ENCODE measurements at regions not wholly inside any gene's neighbourhood (a gene's known extent, or its start where the extent isn't known, plus 50 kb on each side); places are given as distances from the start of the nearest gene placed in this dataset.

GRCh38 chr15:35198197-35198596 is 113.1 kb upstream of the NANOGP8 start:
- H3K4me3 ChIP-seq (ENCODE audit: low read length, poor library complexity, severe bottlenecking), result no peak overlapping the region
- no peaks in the 10 kb centered on the region for H3K9me3 ChIP-seq (ENCODE audit: insufficient read depth, low read depth, low read length)
- H3K4me2 ChIP-seq (ENCODE audit: low read depth, low read length, poor library complexity, severe bottlenecking), result no peak overlapping the region
- H3K36me3 ChIP-seq (ENCODE audit: insufficient read depth, low read length), result no peaks in the 10 kb centered on the region
- no peaks in the 10 kb centered on the region for H3K4me1 ChIP-seq (ENCODE audit: insufficient read depth, low read length, poor library complexity, severe bottlenecking)
- no peaks in the 10 kb centered on the region for H3K9me2 ChIP-seq (replicated peaks; ENCODE audit: low read depth, low read length)
- no peaks in the 10 kb centered on the region for H4K20me1 ChIP-seq (ENCODE audit: insufficient read depth, low read length, poor library complexity, severe bottlenecking)
- no peaks in the 10 kb centered on the region for H3K27me3 ChIP-seq (ENCODE audit: insufficient read depth, low read length, poor library complexity, severe bottlenecking)
- no peak for TF ChIP-seq CTCF (conservative IDR thresholded peaks at IDR 0.05; ENCODE audit: low read length)
- no peak for TF ChIP-seq EZH2phosphoT487 (IDR thresholded peaks at IDR 0.05; ENCODE audit: borderline replicate concordance)
- no peak overlapping the region for H2AFZ ChIP-seq (ENCODE audit: low read length)
- H3F3A ChIP-seq (ENCODE audit: low read depth), result no peaks in the 10 kb centered on the region
- H3K79me2 ChIP-seq (ENCODE audit: insufficient read depth, low read length), result no peaks in the 10 kb centered on the region
- no peak overlapping the region for H3K9ac ChIP-seq (ENCODE audit: low read depth, low read length, poor library complexity, severe bottlenecking)

DNA sequence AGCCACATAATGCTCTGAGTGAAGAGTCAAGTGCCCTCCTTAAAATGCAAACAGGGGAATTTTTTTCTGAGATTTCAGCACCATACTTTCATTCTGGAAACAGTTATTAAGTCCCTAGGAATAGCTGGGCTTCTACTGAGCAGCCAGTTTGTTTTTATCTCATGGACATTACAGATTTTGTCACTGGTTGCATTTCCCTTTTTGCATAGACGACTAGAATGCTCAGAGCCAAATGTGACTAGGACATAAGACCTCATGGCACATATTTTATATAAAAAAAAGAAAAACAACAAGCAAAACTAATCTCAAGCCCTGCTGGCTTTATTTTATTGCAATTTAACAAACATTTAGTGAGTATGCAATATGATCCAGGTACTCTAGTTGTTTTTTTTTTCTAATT is 112.7 kb upstream of the NANOGP8 start:
- Histone ChIP-seq H3K9me2 (replicated peaks; ENCODE audit: low read depth, low read length) (no peaks in the 10 kb centered on the region), H2AFZ (ENCODE audit: low read length) (no peak overlapping the region), H3K36me3 (ENCODE audit: insufficient read depth, low read length) (no peaks in the 10 kb centered on the region), H3K27me3 (ENCODE audit: insufficient read depth, low read length, poor library complexity, severe bottlenecking) (no peaks in the 10 kb centered on the region), H3K9me3 (ENCODE audit: insufficient read depth, low read depth, low read length) (no peaks in the 10 kb centered on the region), H3K4me2 (ENCODE audit: low read depth, low read length, poor library complexity, severe bottlenecking) (no peak overlapping the region), H3F3A (ENCODE audit: low read depth) (no peaks in the 10 kb centered on the region), H3K4me1 (ENCODE audit: insufficient read depth, low read length, poor library complexity, severe bottlenecking) (no peaks in the 10 kb centered on the region), H4K20me1 (ENCODE audit: insufficient read depth, low read length, poor library complexity, severe bottlenecking) (no peaks in the 10 kb centered on the region), H3K4me3 (ENCODE audit: low read length, poor library complexity, severe bottlenecking) (no peak overlapping the region), H3K79me2 (ENCODE audit: insufficient read depth, low read length) (no peaks in the 10 kb centered on the region), H3K9ac (ENCODE audit: low read depth, low read length, poor library complexity, severe bottlenecking) (no peak overlapping the region)
- TF ChIP-seq CTCF (conservative IDR thresholded peaks at IDR 0.05; ENCODE audit: low read length) (no peak), EZH2phosphoT487 (IDR thresholded peaks at IDR 0.05; ENCODE audit: borderline replicate concordance) (no peak)

DNA sequence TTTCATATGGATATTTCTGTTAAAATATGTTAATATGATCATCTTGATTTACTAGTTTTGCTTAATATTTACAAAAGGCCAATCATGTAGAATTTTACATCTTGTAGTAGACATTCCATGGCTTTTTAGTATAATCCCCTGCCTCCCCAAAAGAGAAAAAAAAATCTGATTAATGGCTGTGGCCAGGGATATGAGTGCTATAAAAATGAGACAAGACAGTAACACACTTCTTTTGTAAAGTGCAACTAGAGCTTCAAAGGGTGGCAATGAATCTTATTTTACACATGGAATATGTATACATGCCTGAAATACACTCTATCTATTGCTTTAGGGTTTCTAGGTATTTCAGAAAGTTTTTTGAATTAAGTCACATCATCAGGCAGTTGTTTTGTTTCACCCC is 112.2 kb upstream of the NANOGP8 start:
- H3K4me1 ChIP-seq (ENCODE audit: insufficient read depth, low read length, poor library complexity, severe bottlenecking), result no peaks in the 10 kb centered on the region
- H3F3A ChIP-seq (ENCODE audit: low read depth), result no peaks in the 10 kb centered on the region
- TF ChIP-seq EZH2phosphoT487 (IDR thresholded peaks at IDR 0.05; ENCODE audit: borderline replicate concordance) (no peak), CTCF (conservative IDR thresholded peaks at IDR 0.05; ENCODE audit: low read length) (no peak)
- H3K9ac ChIP-seq (ENCODE audit: low read depth, low read length, poor library complexity, severe bottlenecking), result no peak overlapping the region
- no peaks in the 10 kb centered on the region for H3K9me3 ChIP-seq (ENCODE audit: insufficient read depth, low read depth, low read length)
- no peaks in the 10 kb centered on the region for H3K79me2 ChIP-seq (ENCODE audit: insufficient read depth, low read length)
- no peak overlapping the region for H2AFZ ChIP-seq (ENCODE audit: low read length)
- H4K20me1 ChIP-seq (ENCODE audit: insufficient read depth, low read length, poor library complexity, severe bottlenecking), result no peaks in the 10 kb centered on the region
- no peaks in the 10 kb centered on the region for H3K36me3 ChIP-seq (ENCODE audit: insufficient read depth, low read length)
- no peaks in the 10 kb centered on the region for H3K9me2 ChIP-seq (replicated peaks; ENCODE audit: low read depth, low read length)
- no peak overlapping the region for H3K4me3 ChIP-seq (ENCODE audit: low read length, poor library complexity, severe bottlenecking)
- H3K4me2 ChIP-seq (ENCODE audit: low read depth, low read length, poor library complexity, severe bottlenecking), result no peak overlapping the region
- H3K27me3 ChIP-seq (ENCODE audit: insufficient read depth, low read length, poor library complexity, severe bottlenecking), result no peaks in the 10 kb centered on the region
